NCI-H1092 treated with DMSO at 0.1 percent for 48 hours (cell line): ENCODE measurements at regions not wholly inside any gene's neighbourhood (a gene's known extent, or its start where the extent isn't known, plus 50 kb on each side); places are given as distances from the start of the nearest gene placed in this dataset.

Experiments used
- DNase-seq: peaks from one replicate; lab custom pipeline; 2025; lab: John Stamatoyannopoulos, UW

- no peak for DNase-seq
Observed at GRCh38 chr9:25613709-25614108, 64.5 kb downstream of the TUSC1 start.

DNA sequence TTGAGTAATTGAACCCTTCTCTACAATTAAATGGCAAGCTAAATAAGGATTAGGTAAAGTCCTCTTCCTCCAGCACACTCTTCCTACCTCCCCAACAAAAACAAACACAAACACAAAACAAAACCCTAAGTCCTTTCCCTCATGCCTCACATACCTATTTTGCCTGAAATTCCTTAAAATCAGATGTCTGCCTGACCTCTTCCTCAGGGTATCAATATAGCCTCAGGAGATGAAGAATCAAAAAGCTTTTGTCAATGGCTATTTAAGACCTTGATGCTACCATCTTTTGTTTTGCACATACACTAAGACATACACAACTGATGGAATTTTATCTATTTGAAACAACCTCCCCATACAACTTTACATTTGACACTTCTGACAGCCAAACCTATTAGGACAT lies 75.1 kb downstream of the TUSC1 start:
- no peak for DNase-seq

- DNase-seq, result no peak
Observed at GRCh38 chr9:25602400-25603044, 75.7 kb downstream of the TUSC1 start.

GRCh38 chr9:25600501-25600900 lies 77.7 kb downstream of the TUSC1 start:
- DNase-seq, result no peak

DNA sequence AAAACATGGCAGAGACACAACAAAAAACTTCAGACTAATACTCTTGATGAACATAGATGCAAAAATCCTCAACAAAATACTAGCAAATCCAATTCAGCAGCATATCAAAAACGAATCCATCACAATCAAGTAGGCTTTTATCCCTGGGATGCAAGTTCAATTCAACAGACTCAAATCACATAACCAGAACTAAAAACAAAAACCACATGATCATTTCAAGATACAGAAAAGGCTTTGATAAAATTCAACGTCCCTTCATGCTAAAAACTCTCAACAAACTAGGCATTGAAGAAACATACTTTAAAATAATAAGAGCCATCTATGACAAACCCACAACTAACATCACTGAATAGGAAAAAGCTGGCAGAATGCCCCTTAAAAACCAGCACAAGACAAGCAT lies 93.6 kb downstream of the TUSC1 start:
- no peak for DNase-seq

GRCh38 chr9:25573281-25573680 lies 105.0 kb downstream of the TUSC1 start:
- DNase-seq, result no peak

GRCh38 chr9:25571491-25571890 lies 106.8 kb downstream of the TUSC1 start:
- no peak for DNase-seq

GRCh38 chr9:25570802-25571201 lies 107.4 kb downstream of the TUSC1 start:
- no peak for DNase-seq

- no peak for DNase-seq
Observed at GRCh38 chr9:25562101-25562500, 116.1 kb downstream of the TUSC1 start.

- no peak for DNase-seq
Observed at GRCh38 chr9:25557645-25558300, 120.5 kb downstream of the TUSC1 start.

- no peak for DNase-seq
Observed at GRCh38 chr9:25556540-25556939, 121.7 kb downstream of the TUSC1 start.

GRCh38 chr9:25548847-25549246 lies 129.4 kb downstream of the TUSC1 start:
- no peak for DNase-seq

- no peak for DNase-seq
Observed at GRCh38 chr9:25543806-25544205, 134.4 kb downstream of the TUSC1 start.

DNA sequence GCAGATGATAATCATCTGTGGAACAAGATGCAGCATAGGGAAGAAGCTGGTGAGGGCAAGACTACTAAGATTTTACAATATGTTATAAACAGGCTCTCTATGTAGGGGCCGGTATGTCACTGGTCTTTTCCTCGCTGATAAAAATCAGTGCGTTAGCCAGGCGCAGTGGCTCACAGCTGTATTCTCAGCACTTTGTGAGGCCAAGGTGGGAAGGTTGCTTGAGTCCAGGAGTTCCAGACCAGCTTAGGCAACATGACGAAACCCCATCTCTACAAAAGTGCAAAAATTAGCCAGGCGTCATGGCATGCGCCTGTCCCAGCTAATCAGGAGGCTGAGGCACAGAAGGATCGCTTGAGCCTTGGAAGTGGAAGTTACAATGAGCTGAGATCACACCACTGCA lies 135.9 kb downstream of the TUSC1 start:
- no peak for DNase-seq

- DNase-seq, result no peak
Observed at GRCh38 chr9:25537808-25538207, 140.4 kb downstream of the TUSC1 start.

DNA sequence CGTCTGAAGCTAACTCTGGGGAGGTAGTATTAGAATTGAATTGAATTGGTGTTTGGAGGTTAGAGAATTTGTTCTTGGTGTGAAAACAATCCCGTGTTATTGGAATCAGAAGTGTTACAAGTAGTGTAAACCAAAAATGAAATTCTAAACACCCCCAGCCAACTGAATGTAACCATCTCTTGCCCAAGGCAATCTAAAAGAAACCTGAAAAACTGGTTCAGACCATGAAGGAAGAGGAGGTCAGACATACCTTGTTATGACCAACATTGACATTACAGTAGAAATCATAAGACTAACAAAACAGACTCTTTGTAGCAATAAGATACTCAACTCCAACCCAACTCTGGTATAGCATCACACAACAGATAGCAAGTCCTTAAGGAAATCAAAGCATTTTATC lies 159.0 kb downstream of the TUSC1 start:
- DNase-seq, result no peak

- DNase-seq, result no peak
Observed at GRCh38 chr9:25517701-25518100, 160.5 kb downstream of the TUSC1 start.

DNA sequence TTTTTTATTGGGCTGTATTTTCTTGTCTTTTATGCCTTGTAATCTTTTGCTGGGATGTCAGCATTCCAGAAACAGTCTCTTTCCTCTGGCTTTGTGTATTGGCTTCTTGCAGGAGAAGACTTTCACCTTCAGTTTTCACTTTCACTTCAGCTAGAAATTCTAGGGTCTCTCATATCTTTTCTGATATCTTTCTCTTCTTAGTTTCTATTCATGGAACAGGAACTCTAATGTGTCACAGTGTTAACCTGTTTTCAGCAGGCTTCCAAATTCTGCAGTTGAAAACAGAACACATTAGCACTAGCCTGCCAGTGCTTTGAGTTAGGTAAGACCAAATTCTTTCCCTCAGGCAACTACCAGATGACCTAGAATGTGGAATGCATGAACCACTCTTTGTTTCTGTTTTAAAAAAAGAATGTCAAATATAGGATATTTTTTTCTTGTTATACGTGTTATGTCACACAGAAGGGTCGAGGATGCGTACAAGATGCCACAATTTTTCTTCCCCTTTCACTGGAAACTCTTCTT lies 164.7 kb downstream of the TUSC1 start:
- no peak for DNase-seq

- no peak for DNase-seq
Observed at GRCh38 chr9:25505644-25506043, 172.6 kb downstream of the TUSC1 start.

- DNase-seq, result no peak
Observed at GRCh38 chr9:25481372-25481771, 196.9 kb downstream of the TUSC1 start.

DNA sequence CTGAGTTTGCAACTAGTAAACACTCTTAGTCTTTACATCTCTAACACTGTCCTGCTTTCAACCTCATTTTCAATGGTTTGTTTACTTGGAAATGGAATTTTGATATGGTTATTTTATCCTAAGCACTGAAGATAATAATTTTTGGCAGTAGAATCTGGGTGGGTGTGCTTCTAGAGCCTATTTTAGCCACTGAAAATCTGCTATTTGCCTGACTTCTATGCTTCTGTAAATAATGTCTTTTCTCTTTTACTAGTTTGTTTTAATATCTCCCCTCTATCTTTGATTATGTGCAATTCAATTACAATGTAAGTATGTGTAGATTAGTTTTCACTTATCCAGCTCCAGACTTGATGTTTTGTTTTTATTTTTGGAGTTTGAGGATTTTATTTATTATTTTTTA lies 197.5 kb downstream of the TUSC1 start:
- no peak for DNase-seq

DNA sequence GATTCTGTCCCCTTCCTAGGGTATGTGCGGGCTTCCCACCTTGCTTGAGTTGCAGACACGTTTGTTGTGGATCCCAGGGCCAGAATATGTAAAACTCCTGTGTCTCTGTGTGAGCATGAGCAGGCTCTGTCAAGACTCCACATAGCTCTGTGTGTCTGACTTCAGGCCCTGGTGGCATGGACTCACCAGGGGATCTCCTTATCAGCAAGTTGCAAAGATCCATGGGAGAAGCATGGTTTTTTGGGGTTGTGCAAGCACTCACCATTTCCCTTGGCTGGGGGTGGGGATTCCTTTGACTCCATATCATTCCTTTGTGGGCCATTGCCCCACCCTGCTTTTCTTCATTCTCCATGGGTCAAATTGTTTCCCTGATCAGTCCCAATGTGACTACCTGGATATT lies 205.6 kb downstream of the TUSC1 start:
- no peak for DNase-seq

DNA sequence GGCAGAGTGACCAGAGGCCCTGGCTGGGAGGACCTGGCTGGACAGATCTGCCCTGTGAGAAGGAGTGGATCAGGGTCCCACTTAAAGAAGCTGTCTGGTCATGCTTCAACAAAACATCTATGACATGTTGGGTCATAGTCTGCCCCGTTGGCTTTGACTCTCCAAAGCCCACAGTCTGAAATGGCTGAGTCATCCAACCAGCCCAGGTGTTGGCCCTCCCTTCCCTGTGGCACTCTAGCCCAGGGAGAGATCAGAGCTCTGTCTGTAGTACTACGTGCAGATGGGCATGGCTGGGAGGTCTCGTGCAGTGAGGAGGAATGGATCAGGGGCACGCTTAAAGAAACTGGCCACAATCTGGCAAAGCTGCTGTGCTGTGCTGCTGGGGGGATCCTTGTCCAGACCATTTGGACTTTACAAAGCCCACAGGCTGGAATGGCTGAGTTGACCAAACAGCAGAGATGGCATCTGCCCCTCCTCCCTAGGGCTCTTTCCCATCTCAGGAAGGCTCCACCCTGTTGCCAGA lies 206.1 kb downstream of the TUSC1 start:
- DNase-seq, result no peak

GRCh38 chr9:25461416-25461815 lies 216.8 kb downstream of the TUSC1 start:
- no peak for DNase-seq
